H1 (cell line): ENCODE measurements at regions not wholly inside any gene's neighbourhood (a gene's known extent, or its start where the extent isn't known, plus 50 kb on each side); places are given as distances from the start of the nearest gene placed in this dataset.
A peak's percentile ranks its signal among the peaks of the same experiment; 100 is the strongest.
"Not testable (repeated sequence)": the region's sequence is repeated elsewhere in the genome, so short reads cannot be mapped to it uniquely, and the experiment has no call there.

Experiments
- CTCF ChIA-PET: fragments of 300-600 bp; sonication (Branson Sonifier 250); formaldehyde crosslinking; loops from one replicate; lab custom pipeline; 2021; ENCODE audit not compliant: partially characterized antibody; lab: Charles Lee
- POLR2A ChIA-PET: fragments of 300-600 bp; sonication (Branson Sonifier 250); formaldehyde crosslinking; loops from one replicate; lab custom pipeline; 2021; ENCODE audit warnings: inconsistent platforms; ENCODE audit not compliant: partially characterized antibody; lab: Charles Lee
- DNase-seq, 2 experiments: peaks; one replicate each; pipeline versions ENCODE4 v3.0.0 to v3.0.0-alpha.2; 2010 to 2022; ENCODE audit warnings: low spot score in 2 of 2, low read depth in 1 of 2, mixed read lengths in 1 of 2
- FAIRE-seq: peaks from 2 replicates; lab custom pipeline; 2011; peaks lifted over from hg19 to GRCh38; lab: Jason Lieb, UNC
- H2AFZ ChIP-seq: 2 replicates; pipeline ENCODE4 v1.8.1; 2012; ENCODE audit warnings: low read length, inconsistent platforms
- H2AK5ac ChIP-seq: 2 replicates; pipeline ENCODE4 v1.6.1; 2013; ENCODE audit warnings: low read depth, low read length
- H2BK120ac ChIP-seq: replicated peaks from 2 replicates; pipeline ENCODE3; 2013; ENCODE audit warnings: low read depth, low read length, inconsistent platforms
- H2BK12ac ChIP-seq: 2 replicates; pipeline ENCODE4 v1.6.1; 2013; ENCODE audit warnings: low read depth, low read length
- H2BK15ac ChIP-seq: 2 replicates; pipeline ENCODE4 v1.6.1; 2013; ENCODE audit warnings: low read length
- H2BK20ac ChIP-seq: 2 replicates; pipeline ENCODE4 v1.6.1; 2013; ENCODE audit warnings: low read length
- H2BK5ac ChIP-seq: 2 replicates; pipeline ENCODE4 v1.6.1; 2013; ENCODE audit warnings: low read depth, low read length
- H3K14ac ChIP-seq: 2 replicates; pipeline ENCODE4 v1.6.1; 2013; ENCODE audit warnings: inconsistent platforms; ENCODE audit not compliant: insufficient read length
- H3K18ac ChIP-seq: 2 replicates; pipeline ENCODE4 v1.6.1; 2013; ENCODE audit warnings: low read length; ENCODE audit errors: extremely low read depth
- H3K23ac ChIP-seq: 2 replicates; pipeline ENCODE4 v1.6.1; 2013; ENCODE audit warnings: inconsistent platforms; ENCODE audit not compliant: insufficient read length
- H3K23me2 ChIP-seq: 2 replicates; pipeline ENCODE4 v1.6.1; 2013; ENCODE audit warnings: low read depth, low read length
- H3K27ac ChIP-seq: 2 replicates; pipeline ENCODE4 v1.6.1; 2011; ENCODE audit warnings: low read depth, low read length, inconsistent platforms
- H3K27me3 ChIP-seq, 4 experiments: replicated peaks in 1 of 4; 1 replicate in 1 of 4; 2 replicates in 3 of 4; pipeline versions ENCODE4 v1.6.1 to v1.8.1; 2011 to 2013; ENCODE audit warnings: low read length in 3 of 4, mild to moderate bottlenecking in 3 of 4, inconsistent platforms in 2 of 4, mixed read lengths in 2 of 4, moderate library complexity in 1 of 4; ENCODE audit not compliant: control insufficient read depth in 3 of 4, insufficient read depth in 3 of 4; ENCODE audit errors: extremely low read depth in 1 of 4
- H3K36me3 ChIP-seq, 4 experiments: 2 replicates each; pipeline versions ENCODE4 v1.6.1 to v1.8.1; 2011 to 2013; ENCODE audit warnings: mild to moderate bottlenecking in 4 of 4, low read length in 3 of 4, moderate library complexity in 2 of 4, control low read depth in 1 of 4, inconsistent platforms in 1 of 4; ENCODE audit not compliant: insufficient read depth in 4 of 4, control insufficient read depth in 2 of 4
- H3K4ac ChIP-seq: replicated peaks from 2 replicates; pipeline ENCODE3; 2013; ENCODE audit warnings: low read length, low read depth, mixed read lengths, inconsistent platforms; ENCODE audit not compliant: insufficient read length
- H3K4me1 ChIP-seq, 4 experiments: replicated peaks in 1 of 4; 1 replicate in 1 of 4; 2 replicates in 3 of 4; pipeline versions ENCODE4 v1.6.1 to v1.8.1; 2011 to 2013; ENCODE audit warnings: low read length in 3 of 4, inconsistent platforms in 2 of 4, mixed read lengths in 1 of 4; ENCODE audit not compliant: insufficient read depth in 4 of 4, control insufficient read depth in 3 of 4
- H3K4me2 ChIP-seq, 2 experiments: 2 replicates each; pipeline versions ENCODE4 v1.6.1 to v1.8.1; 2011 to 2013; ENCODE audit warnings: low read depth in 2 of 2, low read length in 2 of 2, control low read depth in 1 of 2, inconsistent platforms in 1 of 2, mild to moderate bottlenecking in 1 of 2; ENCODE audit not compliant: insufficient read depth in 1 of 2
- H3K4me3 ChIP-seq, 4 experiments: fragments of 200-600, 300-600 bp in 1 of 4; sonication (generic), shearing (Covaris generic), sonication (Bioruptor Twin) in 1 of 4; 2 replicates each; pipeline versions ENCODE4 v1.5.1 to v1.8.1; 2011 to 2016; ENCODE audit warnings: low read length in 4 of 4, low read depth in 3 of 4, control low read depth in 2 of 4, inconsistent platforms in 2 of 4, mild to moderate bottlenecking in 2 of 4, mixed read lengths in 1 of 4, moderate library complexity in 1 of 4; ENCODE audit not compliant: insufficient read depth in 2 of 4; ENCODE audit errors: extremely low read depth in 1 of 4
- H3K56ac ChIP-seq: replicated peaks from 2 replicates; pipeline ENCODE3; 2013; ENCODE audit warnings: low read depth, mild to moderate bottlenecking, mixed read lengths, low read length, inconsistent platforms; ENCODE audit not compliant: insufficient read length
- H3K79me1 ChIP-seq: 2 replicates; pipeline ENCODE4 v1.6.1; 2013; ENCODE audit warnings: low read depth, low read length, control low read depth
- H3K79me2 ChIP-seq, 2 experiments: 2 replicates each; pipeline versions ENCODE4 v1.6.1 to v1.8.1; 2012 to 2013; ENCODE audit warnings: low read length in 2 of 2, mild to moderate bottlenecking in 2 of 2, inconsistent platforms in 1 of 2; ENCODE audit not compliant: insufficient read depth in 2 of 2, control insufficient read depth in 1 of 2
- H3K9ac ChIP-seq, 4 experiments: replicated peaks in 1 of 4; 1 replicate in 1 of 4; 2 replicates in 3 of 4; pipeline versions ENCODE4 v1.6.1 to v1.8.1; 2011 to 2013; ENCODE audit warnings: low read depth in 3 of 4, low read length in 3 of 4, control low read depth in 2 of 4, mild to moderate bottlenecking in 2 of 4, moderate library complexity in 2 of 4, inconsistent platforms in 1 of 4; ENCODE audit errors: extremely low read depth in 1 of 4
- H3K9me3 ChIP-seq, 2 experiments: 2 replicates each; pipeline versions ENCODE4 v1.6.1 to v1.8.1; 2012 to 2013; ENCODE audit warnings: mild to moderate bottlenecking in 2 of 2, moderate library complexity in 2 of 2, control low read depth in 1 of 2, inconsistent platforms in 1 of 2, low read depth in 1 of 2, low read length in 1 of 2, mixed read lengths in 1 of 2; ENCODE audit not compliant: insufficient read depth in 2 of 2
- H4K20me1 ChIP-seq, 2 experiments: replicated peaks in 1 of 2; 2 replicates each; pipeline versions ENCODE3 to v1.8.1; 2011 to 2013; ENCODE audit warnings: inconsistent platforms in 2 of 2, low read length in 2 of 2, mild to moderate bottlenecking in 1 of 2; ENCODE audit not compliant: insufficient read depth in 2 of 2, control insufficient read depth in 1 of 2
- H4K5ac ChIP-seq: 2 replicates; pipeline ENCODE4 v1.6.1; 2013; ENCODE audit warnings: low read length, low read depth, mixed read lengths, inconsistent platforms; ENCODE audit not compliant: insufficient read length
- H4K8ac ChIP-seq: 2 replicates; pipeline ENCODE4 v1.8.0; 2013; ENCODE audit warnings: mild to moderate bottlenecking, moderate library complexity, low read length, inconsistent platforms; ENCODE audit not compliant: insufficient read depth; ENCODE audit errors: extremely low read depth
- H4K91ac ChIP-seq: replicated peaks from 2 replicates; pipeline ENCODE3; 2013; ENCODE audit warnings: low read length, mixed read lengths, inconsistent platforms; ENCODE audit not compliant: insufficient read length
- RAD21 ChIP-seq, 2 experiments: IDR thresholded peaks in 1 of 2; conservative IDR thresholded peaks in 1 of 2; 2 replicates each; pipeline ENCODE4 v1.6.1; 2011; ENCODE audit warnings: low read depth in 2 of 2, low read length in 2 of 2, improper control_type of control experiment in 1 of 2, inconsistent platforms in 1 of 2, mild to moderate bottlenecking in 1 of 2, moderate library complexity in 1 of 2
- WGBS, 2 experiments: shearing (Covaris generic) in 1 of 2; methylation state at CpG; one replicate each; pipeline versions ENCODE4 v1.1.6 to v1.1.7; 2013 to 2015; ENCODE audit warnings: low lambda C conversion rate in 2 of 2, mixed read lengths in 2 of 2, inconsistent platforms in 1 of 2, low coverage in 1 of 2, missing lambda C conversion rate in 1 of 2; ENCODE audit not compliant: insufficient replicate concordance in 2 of 2, insufficient coverage in 1 of 2, insufficient read length in 1 of 2; ENCODE audit errors: extremely low coverage in 1 of 2, missing lambda C conversion rate in 1 of 2; 5-methylcytosine and 5-hydroxymethylcytosine counted together

GRCh38 chr2:91485226-91485625 lies 2793.8 kb downstream of the RPIA start:
- H4K5ac ChIP-seq, H2BK12ac ChIP-seq, CTCF ChIA-PET, H3K14ac ChIP-seq, DNase-seq, H2BK20ac ChIP-seq, H3K4me2 ChIP-seq, H2BK120ac ChIP-seq, H4K20me1 ChIP-seq, FAIRE-seq, H2BK5ac ChIP-seq, H3K4ac ChIP-seq, POLR2A ChIA-PET, H3K4me3 ChIP-seq, H3K27me3 ChIP-seq, H3K79me2 ChIP-seq, H3K9me3 ChIP-seq, H2AFZ ChIP-seq, H3K27ac ChIP-seq, H2AK5ac ChIP-seq, H4K91ac ChIP-seq, H4K8ac ChIP-seq, H2BK15ac ChIP-seq, H3K9ac ChIP-seq, H3K23me2 ChIP-seq, H3K79me1 ChIP-seq, H3K56ac ChIP-seq, H3K36me3 ChIP-seq, H3K4me1 ChIP-seq, H3K23ac ChIP-seq, H3K18ac ChIP-seq: not testable (repeated sequence)
- TF ChIP-seq RAD21 (IDR thresholded peaks at IDR 0.05 in 1 of 2, conservative IDR thresholded peaks at IDR 0.05 in 1 of 2; ENCODE audit: low read depth in 2 of 2, low read length in 2 of 2) = 0 out of 4 replicates have a peak, but pooled peaks of 1 of the 2 experiments have one; percentile 4
- 48% methylated on average over 4 of the region's 4 CpGs; no CpG with 5 or more reads in 1 of the 2 experiments for WGBS, 2 experiments
